ENCODE measurements at regions not wholly inside any gene's neighbourhood (a gene's known extent, or its start where the extent isn't known, plus 50 kb on each side); places are given as distances from the start of the nearest gene placed in this dataset.

DNA sequence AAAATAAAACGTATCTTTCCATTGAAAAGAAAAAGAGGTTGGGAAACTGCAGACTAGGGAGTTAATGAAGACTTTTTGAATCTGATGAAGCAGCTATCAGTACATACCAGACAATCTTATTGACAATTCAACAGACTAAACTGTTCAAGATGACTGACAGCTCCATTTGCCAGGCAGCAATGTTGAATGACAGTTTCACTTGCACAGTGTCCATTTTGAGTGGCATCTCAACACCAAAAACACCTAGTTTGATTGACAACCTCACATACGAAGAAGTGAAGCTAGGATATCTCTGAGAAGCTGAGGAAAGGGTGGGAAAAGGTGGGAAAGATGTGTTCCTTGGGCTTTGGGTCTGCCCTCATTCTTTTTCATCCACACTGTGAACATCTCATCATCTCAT is 315.0 kb upstream of the SYT4 start:
- TF ChIP-seq, protein P1, sequence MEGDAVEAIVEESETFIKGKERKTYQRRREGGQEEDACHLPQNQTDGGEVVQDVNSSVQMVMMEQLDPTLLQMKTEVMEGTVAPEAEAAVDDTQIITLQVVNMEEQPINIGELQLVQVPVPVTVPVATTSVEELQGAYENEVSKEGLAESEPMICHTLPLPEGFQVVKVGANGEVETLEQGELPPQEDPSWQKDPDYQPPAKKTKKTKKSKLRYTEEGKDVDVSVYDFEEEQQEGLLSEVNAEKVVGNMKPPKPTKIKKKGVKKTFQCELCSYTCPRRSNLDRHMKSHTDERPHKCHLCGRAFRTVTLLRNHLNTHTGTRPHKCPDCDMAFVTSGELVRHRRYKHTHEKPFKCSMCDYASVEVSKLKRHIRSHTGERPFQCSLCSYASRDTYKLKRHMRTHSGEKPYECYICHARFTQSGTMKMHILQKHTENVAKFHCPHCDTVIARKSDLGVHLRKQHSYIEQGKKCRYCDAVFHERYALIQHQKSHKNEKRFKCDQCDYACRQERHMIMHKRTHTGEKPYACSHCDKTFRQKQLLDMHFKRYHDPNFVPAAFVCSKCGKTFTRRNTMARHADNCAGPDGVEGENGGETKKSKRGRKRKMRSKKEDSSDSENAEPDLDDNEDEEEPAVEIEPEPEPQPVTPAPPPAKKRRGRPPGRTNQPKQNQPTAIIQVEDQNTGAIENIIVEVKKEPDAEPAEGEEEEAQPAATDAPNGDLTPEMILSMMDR (optimal IDR thresholded peaks at IDR 0.05 in 1 of 3, IDR thresholded peaks at IDR 0.05 in 1 of 3, conservative IDR thresholded peaks at IDR 0.05 in 1 of 3; ENCODE audit: extremely low read depth in 1 of 3, insufficient read depth in 2 of 3, low read length in 3 of 3) = no peak
- TF ChIP-seq EZH2 (IDR thresholded peaks at IDR 0.05; ENCODE audit: low read length) = no peak

Data from keratinocyte (primary cell).